Colonic mucosa (tissue), 4 donors: ENCODE measurements at regions not wholly inside any gene's neighbourhood (a gene's known extent, or its start where the extent isn't known, plus 50 kb on each side); places are given as distances from the start of the nearest gene placed in this dataset.

ENCODE experiments used
- DNase-seq: peaks from one replicate; pipeline ENCODE4 v3.0.0-alpha.2; 2020
- H3K27ac ChIP-seq: fragments of 200-600 bp; one replicate; pipeline ENCODE4 v1.8.0; 2021
- H3K27me3 ChIP-seq: fragments of 200-600 bp; one replicate; pipeline ENCODE4 v1.8.0; 2021
- H3K36me3 ChIP-seq: fragments of 200-600 bp; one replicate; pipeline ENCODE4 v1.8.0; 2021
- H3K4me1 ChIP-seq: fragments of 200-600 bp; one replicate; pipeline ENCODE4 v1.8.0; 2021; ENCODE audit warnings: mild to moderate bottlenecking
- H3K4me3 ChIP-seq: fragments of 200-600 bp; one replicate; pipeline ENCODE4 v1.8.0; 2021
- H3K9ac ChIP-seq, 2 donors: one replicate each; pipeline ENCODE4 v1.7.0; 2013; ENCODE audit warnings: control low read depth in 2 of 2, low read depth in 2 of 2, low read length in 2 of 2
- H3K9me3 ChIP-seq: fragments of 200-600 bp; one replicate; pipeline ENCODE4 v1.8.0; 2021
- intact Hi-C: fragments of 100-400 bp; cut with DNase I; formaldehyde crosslinking; loops from one replicate; pipeline ENCODE4 v1.14.1; 2022
- TF ChIP-seq, protein P1 (sequence below): fragments of 200-600 bp; IDR thresholded peaks from one replicate; pipeline ENCODE4 v1.8.0; 2022; ENCODE audit warnings: antibody characterized with exemption, mild to moderate bottlenecking
- donor health status: healthy.
- donor health status: DM: no; HTN: no; CAD: no.
- donor health status: DM: no; HTN: no; CAD: no.

DNA sequence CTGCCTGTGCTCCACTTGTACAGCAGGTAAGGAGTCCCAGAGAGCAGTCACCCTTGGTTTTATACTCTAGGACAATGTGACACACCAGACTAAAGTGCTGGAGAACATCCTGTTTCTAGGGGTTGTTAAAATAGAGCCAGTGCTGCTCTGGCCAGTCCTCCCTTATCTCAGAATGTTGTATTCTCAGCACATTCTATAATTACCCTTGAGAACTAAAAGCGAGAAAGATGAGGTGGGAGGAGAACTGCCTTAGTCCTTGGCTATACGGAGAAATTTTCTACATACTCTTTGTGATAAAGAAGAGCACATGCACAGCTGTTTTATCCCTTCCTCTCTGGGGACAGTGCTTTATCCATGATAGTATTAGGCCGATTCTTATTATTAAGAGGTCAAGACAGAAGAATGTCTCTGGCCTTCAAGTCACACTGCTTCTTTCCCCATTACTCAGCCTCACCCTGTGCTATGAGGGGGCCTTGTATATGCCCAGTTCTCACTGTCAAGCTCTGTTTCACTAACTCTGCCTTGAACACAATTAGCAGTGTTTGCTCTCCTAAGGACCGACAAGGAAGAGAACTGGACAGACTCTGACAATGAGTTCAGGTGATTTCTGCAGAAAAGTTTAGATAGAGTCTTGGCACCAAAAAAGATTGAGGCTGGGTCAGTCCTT is 385.8 kb downstream of the TRIB2 start:
- TF ChIP-seq, protein P1, sequence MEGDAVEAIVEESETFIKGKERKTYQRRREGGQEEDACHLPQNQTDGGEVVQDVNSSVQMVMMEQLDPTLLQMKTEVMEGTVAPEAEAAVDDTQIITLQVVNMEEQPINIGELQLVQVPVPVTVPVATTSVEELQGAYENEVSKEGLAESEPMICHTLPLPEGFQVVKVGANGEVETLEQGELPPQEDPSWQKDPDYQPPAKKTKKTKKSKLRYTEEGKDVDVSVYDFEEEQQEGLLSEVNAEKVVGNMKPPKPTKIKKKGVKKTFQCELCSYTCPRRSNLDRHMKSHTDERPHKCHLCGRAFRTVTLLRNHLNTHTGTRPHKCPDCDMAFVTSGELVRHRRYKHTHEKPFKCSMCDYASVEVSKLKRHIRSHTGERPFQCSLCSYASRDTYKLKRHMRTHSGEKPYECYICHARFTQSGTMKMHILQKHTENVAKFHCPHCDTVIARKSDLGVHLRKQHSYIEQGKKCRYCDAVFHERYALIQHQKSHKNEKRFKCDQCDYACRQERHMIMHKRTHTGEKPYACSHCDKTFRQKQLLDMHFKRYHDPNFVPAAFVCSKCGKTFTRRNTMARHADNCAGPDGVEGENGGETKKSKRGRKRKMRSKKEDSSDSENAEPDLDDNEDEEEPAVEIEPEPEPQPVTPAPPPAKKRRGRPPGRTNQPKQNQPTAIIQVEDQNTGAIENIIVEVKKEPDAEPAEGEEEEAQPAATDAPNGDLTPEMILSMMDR, result no peak
- Histone ChIP-seq H3K9me3 (no peaks in the 10 kb centered on the region), H3K9ac (no peak overlapping the region), H3K36me3 (no peaks in the 10 kb centered on the region), H3K27ac (no peak overlapping the region), H3K4me1 (no peaks in the 10 kb centered on the region), H3K27me3 (no peaks in the 10 kb centered on the region), H3K4me3 (no peak overlapping the region)
- intact Hi-C loops, result no loop called here
- DNase-seq, result no peak

DNA sequence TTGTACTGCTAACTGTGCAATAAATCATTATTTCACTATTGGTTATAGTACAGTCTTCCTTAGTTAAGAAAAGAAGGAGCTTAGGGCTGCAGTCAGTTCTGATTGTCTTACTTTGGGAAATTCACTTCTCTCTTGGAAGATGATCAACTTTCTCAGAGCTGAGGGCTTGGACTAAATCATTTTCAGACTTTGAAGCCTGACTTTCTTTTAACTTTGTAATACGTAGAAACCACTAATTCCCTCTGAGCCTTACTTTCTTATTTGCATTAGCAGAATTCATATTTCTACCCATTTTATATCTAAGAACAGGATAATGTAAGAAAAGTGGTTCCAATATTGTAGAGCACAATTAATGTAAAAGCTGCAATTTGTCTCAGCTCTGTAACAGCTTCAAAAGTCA is 386.4 kb downstream of the TRIB2 start:
- TF ChIP-seq, protein P1, result no peak

DNA sequence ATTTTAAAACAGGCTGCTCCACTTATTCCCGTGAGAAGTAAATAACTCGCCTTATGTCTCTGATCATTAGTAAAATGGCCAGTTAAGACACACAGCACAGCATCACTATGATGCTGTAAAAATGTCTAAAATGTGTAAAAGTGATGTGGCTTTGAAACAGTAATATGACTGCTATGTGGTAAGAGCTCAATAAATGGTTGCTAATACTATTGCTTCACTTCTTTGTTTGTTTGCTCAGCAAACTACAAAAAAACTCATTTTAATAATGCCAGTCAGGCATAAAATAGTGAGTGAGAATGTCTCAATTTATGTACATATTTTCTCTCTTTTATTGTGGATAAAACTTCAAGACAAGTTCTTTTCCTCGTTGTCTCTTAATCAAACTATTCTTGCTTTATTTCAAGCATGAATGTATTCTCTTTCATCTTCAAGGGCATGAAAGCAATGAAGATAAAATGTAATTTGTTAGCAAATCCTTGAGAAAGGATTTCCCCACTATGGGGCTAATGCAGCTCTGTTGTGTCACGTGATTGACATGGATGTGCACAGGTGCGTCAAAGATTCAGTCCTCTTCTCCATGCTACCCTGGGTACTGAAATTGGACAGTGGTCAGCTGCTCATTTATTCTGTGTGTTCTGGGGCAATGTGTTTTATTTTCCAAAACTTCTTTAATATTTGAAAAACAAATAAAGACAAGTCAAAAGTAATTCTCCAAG is 387.2 kb downstream of the TRIB2 start:
- Histone ChIP-seq H3K27ac (no peak overlapping the region), H3K27me3 (no peaks in the 10 kb centered on the region), H3K9ac (no peak overlapping the region), H3K36me3 (no peaks in the 10 kb centered on the region), H3K4me1 (no peaks in the 10 kb centered on the region), H3K4me3 (no peak overlapping the region), H3K9me3 (no peaks in the 10 kb centered on the region)
- intact Hi-C loops, result no loop called here
- TF ChIP-seq, protein P1, result no peak
- DNase-seq, result no peak

More for the DNA sequence above, 386.4 kb downstream of the TRIB2 start:
- intact Hi-C loops, result no loop called here
- Histone ChIP-seq H3K9ac (no peak overlapping the region), H3K27ac (no peak overlapping the region), H3K36me3 (no peaks in the 10 kb centered on the region), H3K4me3 (no peak overlapping the region), H3K27me3 (no peaks in the 10 kb centered on the region), H3K9me3 (no peaks in the 10 kb centered on the region), H3K4me1 (no peaks in the 10 kb centered on the region)
- DNase-seq, result no peak

DNA sequence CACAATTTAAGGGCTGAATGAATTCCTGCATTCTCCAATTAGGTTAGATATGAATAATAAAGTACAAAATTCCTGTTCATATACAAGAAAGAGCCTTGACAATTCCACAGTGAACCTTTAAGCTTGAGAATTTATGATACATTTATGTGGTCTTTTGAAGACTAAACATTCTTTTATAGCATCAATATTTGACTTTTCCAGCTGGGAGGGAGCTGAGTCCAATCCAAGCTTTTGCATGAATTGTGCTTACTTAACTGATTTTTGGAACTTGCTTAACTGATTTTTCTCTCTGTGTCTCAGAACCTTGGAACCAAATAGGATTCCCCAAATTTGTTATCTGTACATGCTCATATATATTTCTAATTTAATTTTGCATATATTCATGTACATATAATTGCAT is 388.0 kb downstream of the TRIB2 start:
- H3K27me3 ChIP-seq, result no peaks in the 10 kb centered on the region
- no peak for DNase-seq
- H3K36me3 ChIP-seq, result no peaks in the 10 kb centered on the region
- TF ChIP-seq, protein P1, result no peak
- intact Hi-C loops, result no loop called here
- H3K9me3 ChIP-seq, result no peaks in the 10 kb centered on the region
- no peak overlapping the region for H3K4me3 ChIP-seq
- no peak overlapping the region for H3K27ac ChIP-seq
- no peak overlapping the region for H3K9ac ChIP-seq
- H3K4me1 ChIP-seq, result no peaks in the 10 kb centered on the region

DNA sequence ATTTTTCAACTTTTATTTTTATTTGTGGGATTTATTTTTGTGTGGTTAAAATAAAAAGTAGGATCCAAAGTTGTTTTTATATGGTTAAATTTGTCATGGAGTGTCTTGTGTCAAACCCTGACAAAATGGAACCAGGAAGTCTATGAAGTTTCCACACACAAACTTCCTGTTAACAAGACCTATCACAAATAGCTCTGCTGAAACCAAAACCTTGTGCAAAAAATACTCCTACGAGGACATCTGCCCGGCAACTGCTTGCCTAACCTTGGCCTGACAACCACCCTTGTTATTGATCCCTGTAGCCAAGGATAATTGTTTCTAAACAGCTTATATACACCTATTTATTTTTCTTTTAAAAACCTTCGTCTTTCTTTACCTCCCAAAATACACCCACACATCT is 389.6 kb downstream of the TRIB2 start:
- Histone ChIP-seq H3K4me1 (no peaks in the 10 kb centered on the region), H3K36me3 (no peaks in the 10 kb centered on the region), H3K9me3 (no peaks in the 10 kb centered on the region), H3K27me3 (no peaks in the 10 kb centered on the region), H3K27ac (no peak overlapping the region), H3K9ac (no peak overlapping the region), H3K4me3 (no peak overlapping the region)
- TF ChIP-seq, protein P1, result no peak
- DNase-seq, result no peak
- intact Hi-C loops, result no loop called here
